KG1 (cell line): ENCODE measurements at regions not wholly inside any gene's neighbourhood (a gene's known extent, or its start where the extent isn't known, plus 50 kb on each side); places are given as distances from the start of the nearest gene placed in this dataset.
"Not testable (repeated sequence)": the region's sequence is repeated elsewhere in the genome, so short reads cannot be mapped to it uniquely, and the experiment has no call there.

Experiments
- DNase-seq: peaks from one replicate; lab custom pipeline; 2025; lab: John Stamatoyannopoulos, UW

DNA sequence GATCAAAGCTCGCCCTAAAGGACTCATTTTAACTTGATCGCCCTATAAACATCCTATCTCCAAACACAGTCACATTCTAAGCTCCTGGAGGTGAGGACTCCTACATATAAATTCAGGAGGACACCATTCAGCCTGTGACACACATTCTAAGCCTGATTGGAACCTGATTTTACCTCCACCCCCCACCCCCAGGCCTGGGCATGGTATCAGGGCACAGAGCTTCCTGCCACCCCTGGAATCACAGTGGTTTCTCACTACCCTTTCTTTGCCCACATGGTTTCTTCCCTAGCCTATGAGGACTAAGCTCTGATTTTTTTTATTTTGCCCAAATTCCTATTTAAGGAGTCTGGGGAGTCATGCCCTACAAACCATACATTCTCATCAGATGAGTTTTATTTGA is 428.1 kb upstream of the ID2 start:
- DNase-seq = no peak

- DNase-seq = not testable (repeated sequence)
Observed at GRCh38 chr2:8254214-8254613, 427.6 kb upstream of the ID2 start.

DNA sequence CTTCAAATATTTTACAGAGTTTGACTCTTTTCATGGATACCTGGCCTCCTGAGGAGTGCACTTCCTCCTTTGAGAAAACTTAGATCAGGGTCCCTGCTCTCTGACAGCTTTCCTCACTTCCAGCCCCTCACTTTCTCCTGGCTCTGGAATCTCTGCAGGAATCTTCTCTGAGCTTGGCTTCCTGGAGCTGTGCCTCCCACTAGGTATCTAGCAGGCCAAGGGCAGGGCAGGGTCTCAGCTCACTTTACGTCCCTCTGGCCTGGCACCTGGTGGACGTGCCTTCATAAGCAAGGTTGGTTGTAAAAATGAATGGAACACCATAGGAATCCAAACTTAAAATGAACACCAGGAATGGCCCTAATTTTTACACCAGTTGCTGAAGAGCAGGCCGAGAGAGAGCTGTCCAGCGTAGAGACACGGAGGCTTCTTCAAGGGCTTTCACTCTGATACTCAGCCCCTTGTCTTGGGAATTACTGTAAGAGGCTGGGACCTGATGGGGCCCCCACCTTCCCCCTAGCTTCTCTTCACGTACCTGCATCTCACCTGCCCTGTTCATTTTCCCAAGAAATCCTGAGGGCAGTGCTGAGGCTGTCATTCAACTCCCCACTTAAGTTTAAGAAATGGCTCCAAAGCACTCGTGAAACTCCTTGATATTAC is 426.9 kb upstream of the ID2 start:
- no peak for DNase-seq

- DNase-seq = no peak
Observed at GRCh38 chr2:8255448-8255800, 426.4 kb upstream of the ID2 start.

- DNase-seq = no peak
Observed at GRCh38 chr2:8256905-8257304, 425.0 kb upstream of the ID2 start.

GRCh38 chr2:8257502-8257901 is 424.4 kb upstream of the ID2 start:
- DNase-seq = no peak

GRCh38 chr2:8258406-8258805 is 423.4 kb upstream of the ID2 start:
- DNase-seq = no peak

DNA sequence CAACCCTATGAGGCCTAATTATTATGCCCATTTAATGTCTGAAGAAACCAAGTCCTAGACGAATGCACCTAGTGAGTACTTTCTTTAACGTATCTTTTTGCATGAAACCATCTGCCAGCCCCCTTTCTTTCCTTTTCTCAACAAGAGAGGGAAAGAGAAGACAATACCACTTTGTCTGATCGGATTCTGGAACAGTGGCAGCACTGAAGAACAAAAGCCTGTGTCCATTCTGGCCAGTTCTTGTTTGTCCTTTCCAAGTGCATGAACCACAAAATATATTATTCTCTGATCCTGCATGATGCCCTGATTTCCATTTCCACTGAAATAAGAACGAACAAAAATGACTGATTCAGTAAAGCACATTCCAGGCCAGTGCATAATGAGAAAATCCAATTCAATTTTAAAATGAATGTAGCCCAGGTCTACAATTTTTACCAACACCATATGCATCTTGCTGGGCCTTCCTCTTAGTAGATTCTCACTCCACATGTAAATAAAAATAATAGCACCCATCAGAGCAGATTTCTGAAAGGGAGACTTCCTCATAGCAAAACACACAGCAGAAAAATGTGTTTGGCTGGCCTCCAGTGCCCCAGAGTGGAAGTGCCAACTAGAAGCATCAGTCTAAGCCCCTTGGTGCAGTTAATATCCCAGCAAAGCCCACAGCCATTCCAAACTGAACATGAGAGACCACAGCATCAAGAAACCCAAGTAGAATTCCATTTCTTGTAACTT is 422.6 kb upstream of the ID2 start:
- no peak for DNase-seq

- DNase-seq = no peak
Observed at GRCh38 chr2:8259841-8260178, 422.0 kb upstream of the ID2 start.

DNA sequence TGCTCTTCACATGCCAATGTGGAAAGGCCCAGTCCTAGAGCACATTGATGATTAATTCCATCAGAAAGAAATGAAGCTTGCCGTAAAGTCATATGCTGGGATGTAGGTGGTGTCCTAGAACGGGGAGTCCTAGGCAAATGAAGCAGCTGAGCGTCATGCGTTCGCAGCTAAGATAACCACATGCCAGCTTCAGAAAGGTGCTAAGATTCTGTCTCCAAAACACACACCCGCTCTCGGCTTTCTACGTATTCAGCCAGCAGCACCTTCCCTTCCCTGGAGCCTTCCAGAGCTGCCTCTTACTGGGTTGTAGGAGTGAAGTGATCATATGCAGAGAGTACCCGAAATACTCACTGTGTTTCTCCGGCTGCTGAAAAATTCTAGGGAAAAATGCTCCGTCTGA is 421.6 kb upstream of the ID2 start:
- DNase-seq = no peak

GRCh38 chr2:8263901-8264300 is 418.0 kb upstream of the ID2 start:
- DNase-seq = no peak

- no peak for DNase-seq
Observed at GRCh38 chr2:8264981-8265380, 416.9 kb upstream of the ID2 start.

- DNase-seq = no peak
Observed at GRCh38 chr2:8265476-8266226, 416.2 kb upstream of the ID2 start.

GRCh38 chr2:8266563-8266962 is 415.3 kb upstream of the ID2 start:
- DNase-seq = no peak

DNA sequence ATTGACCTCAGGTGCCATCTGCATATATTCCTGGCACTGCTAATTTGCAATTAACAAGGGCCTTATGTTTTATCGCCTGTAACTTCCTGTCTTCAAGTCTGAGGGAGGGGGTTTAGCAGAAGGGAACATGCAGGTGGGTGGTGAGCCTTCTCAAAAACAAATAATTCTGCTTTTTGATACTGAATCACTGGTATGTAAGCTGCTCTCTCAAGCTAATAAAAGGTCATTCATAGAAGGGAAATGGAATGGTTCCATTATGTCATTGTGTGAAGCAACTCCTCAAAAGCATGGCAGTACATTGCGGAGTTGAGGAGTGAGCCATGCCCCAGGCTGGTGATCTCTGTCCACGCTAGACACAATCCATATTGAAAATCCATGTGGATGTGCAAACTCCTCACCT is 414.8 kb upstream of the ID2 start:
- DNase-seq = no peak

GRCh38 chr2:8267721-8268120 is 414.1 kb upstream of the ID2 start:
- no peak for DNase-seq

DNA sequence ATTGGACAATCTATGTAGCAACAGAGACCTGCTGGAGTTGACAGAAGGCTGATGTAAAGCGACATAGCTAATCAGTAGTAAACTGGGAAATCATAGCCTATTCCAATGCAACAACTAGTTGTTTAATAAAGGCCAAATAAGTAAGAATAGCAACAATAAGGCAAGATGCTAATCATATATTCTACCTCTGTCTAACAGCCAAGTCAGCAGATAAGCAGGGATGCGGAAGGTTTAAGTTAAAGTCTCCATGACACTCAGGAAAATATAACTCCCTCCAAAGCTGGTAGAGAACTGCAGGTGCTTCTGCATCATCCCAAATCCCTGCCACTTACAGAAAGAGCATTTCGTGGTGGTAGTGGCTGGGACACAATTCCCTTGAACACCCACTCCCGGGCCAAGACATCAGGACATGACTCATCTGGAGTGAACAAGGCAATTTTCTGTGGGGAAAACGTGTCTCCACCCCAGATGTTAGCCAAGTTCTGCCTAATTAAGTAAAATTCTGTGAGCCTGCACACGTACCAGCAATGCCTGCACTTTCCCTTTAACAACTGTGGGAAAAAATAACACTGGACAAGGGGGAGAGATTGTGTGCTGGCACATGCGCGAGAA is 413.6 kb upstream of the ID2 start:
- DNase-seq = no peak

DNA sequence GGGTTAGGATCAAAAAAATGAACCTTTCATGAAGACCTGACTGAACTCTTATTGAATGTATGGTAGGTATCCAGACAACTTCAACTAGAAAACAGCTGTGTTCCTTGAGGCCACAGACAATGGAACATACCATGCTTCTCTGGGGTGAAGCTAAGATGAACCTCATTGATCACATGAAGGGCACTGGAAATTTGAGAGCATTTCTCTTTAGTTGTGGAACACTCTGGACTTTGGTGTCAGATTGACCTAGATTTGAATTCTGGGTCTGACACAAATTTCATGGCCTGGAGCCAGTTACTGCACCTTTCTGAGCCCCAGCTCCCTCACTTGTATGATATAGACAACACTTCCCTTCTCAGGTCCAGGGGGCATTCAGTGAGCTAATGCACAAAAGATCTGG is 411.2 kb upstream of the ID2 start:
- DNase-seq = no peak

- no peak for DNase-seq
Observed at GRCh38 chr2:8271461-8271860, 410.4 kb upstream of the ID2 start.

DNA sequence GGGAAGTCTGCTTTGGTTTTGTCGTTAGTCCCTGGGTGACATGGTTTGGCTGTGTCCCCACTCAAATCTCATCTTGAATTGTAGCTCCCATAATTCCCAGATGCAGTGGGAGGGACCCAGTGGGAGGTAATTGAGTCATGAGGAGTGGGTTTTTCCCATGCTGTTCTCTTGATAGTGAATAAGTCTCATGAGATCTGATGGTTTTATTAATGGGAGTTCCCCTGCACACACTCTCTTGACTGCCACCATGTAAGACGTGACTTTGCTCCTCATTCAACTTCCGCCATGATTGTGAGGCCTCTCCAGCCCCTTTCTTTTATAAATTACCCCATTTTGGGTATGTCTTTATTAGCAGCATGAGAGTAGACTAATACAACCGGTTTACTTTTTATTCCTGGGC is 405.8 kb upstream of the ID2 start:
- DNase-seq = no peak

GRCh38 chr2:8277921-8278571 is 403.8 kb upstream of the ID2 start:
- no peak for DNase-seq

DNA sequence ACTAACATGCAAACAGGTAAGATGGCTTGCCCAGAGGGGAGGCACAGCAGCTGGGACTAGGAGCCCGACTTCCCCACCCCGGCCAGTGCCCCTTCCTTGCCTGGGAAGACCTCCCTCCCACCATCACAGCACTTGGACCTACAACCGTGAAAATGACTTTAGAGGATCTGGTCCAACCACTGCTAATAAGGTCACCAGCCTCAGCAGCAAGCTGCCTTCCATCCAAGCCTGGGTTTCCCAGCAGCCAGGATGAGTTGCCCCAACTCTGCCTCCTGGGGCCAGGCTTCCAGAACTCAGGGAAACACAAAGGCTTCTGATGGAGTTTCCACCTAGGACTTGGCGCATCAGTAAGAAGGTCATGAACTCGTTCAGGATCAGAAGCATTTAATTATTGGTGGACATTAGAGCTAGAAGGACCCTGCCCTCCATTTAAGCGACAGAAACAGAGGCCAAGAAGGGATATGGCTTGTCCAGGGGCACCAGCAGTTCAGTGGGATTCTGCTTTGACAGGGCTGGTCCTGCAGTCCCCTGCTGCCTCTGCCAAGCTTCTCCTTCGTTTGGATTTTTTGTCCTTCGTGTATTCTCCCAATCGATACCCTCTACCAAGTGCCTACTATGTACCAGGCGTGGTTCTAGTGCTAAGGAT is 403.0 kb upstream of the ID2 start:
- no peak for DNase-seq
